GM18505 (cell line): ENCODE measurements at regions not wholly inside any gene's neighbourhood (a gene's known extent, or its start where the extent isn't known, plus 50 kb on each side); places are given as distances from the start of the nearest gene placed in this dataset.

Source experiments
- ATAC-seq: cut with Tn5 transposase; IDR thresholded peaks from one replicate; pipeline ENCODE4 v1.9.1; 2021; ENCODE audit not compliant: unreplicated experiment
- POLR2A ChIP-seq: IDR thresholded peaks from 4 replicates; pipeline ENCODE4 v1.6.1; 2011; ENCODE audit warnings: borderline replicate concordance; ENCODE audit not compliant: insufficient read depth, insufficient read length; ENCODE audit errors: extremely low read depth

DNA sequence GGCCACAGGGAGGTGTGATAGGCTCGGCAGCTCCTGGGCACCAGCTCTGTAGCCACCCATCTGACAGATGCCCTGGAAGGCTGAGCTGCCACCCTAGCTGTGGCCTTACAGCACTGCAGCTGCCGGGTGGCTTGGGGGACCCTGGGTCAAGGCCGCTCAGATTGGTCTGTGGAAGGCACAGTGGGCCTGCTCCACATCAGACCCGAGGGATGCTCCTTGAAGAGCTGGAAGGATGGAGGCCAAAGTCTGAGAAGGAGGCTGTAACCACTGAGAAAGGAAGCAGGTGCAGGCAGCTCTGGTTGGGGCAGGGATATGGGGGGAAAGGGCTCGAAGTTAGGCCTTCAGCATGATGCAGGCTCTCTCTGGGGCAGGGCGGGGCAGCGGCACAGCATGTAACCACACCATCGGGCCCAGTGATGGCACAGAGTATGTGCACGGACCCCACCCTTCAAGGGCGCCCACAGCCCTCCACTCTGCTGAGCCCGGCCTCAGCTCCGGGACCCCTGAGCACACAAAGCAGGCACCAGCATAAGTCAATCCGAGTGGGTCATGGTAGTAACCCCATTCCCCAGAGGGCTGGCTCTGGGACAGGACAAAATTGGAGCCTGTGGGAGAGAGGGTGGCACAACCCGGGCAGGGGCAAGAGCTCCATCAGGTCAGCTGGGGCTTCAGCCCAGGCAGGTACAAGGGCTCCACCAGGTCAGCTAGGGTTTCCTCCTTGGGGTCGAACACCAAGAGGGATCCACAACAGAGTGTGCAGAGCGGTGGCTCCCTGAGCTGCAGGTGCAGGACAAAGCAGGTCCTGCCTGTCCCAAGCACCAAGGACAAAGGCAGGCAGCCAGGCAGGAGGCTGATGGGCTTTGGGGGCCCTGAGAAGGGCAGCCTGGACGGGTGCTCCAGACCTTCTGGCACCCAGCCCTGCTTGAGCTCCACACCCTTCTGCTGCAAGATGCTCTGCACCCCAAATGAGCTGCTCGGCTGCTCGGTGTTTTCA lies 1511.1 kb downstream of the BRD1 start:
- no peak for TF ChIP-seq POLR2A
- no peak for ATAC-seq

DNA sequence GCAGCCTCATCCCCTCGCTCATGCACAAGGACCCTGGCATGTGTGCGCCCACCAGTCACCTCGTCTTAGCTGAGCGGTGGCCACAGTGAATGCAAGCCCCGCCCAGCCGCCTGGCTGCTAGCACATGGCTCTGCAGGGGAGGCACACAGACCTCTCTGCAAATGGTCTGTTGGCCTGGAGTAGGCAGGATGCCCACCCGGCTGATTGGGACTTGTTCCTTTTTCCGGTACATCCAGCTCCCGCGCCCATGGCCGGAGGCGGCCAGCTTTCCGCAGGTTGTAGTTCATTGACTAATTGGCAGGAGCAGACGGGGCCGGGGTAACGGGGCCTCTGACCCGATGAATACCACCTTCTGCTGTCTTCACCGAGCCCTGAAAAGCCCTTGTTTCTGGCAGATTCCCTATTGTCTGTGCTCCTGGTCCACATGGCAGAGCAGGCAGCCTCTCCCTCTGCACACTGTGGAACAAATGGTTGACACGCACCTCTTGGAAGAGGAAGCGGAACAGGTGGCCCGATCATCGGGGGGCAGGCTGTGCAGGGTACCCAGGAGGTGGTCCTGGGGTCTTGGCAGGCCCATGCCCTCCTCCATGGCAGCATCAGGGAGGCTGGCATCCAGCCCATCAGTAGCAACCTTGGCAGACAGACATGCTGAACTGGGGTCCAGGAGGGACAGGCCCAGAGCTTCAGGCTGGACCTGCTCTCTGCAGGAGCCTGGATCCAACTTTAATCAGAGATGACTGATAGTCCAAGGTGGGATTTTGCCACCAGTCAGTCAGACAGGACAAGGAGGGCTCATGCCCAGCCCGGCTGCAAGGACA lies 1512.0 kb downstream of the BRD1 start:
- ATAC-seq: no peak
- no peak for TF ChIP-seq POLR2A

DNA sequence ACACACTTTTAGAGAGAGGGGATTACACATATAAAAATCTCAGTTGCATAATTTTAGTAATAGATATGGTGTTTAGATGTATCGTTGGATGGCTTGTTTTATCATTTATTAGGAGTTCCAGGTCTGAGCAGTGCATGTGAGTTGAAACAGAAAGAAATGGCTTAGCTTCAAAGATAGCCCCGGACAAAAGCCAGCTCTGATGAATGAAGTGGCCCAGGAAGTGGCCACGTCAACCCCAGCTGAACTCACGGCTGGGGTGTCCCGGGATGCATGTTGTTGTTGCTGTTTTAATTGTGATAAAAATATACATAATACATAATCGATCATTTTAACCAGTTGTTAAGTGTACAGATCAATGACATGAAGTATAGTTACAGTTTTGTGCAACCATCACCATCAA lies 1513.6 kb downstream of the BRD1 start:
- ATAC-seq: no peak
- TF ChIP-seq POLR2A: no peak

DNA sequence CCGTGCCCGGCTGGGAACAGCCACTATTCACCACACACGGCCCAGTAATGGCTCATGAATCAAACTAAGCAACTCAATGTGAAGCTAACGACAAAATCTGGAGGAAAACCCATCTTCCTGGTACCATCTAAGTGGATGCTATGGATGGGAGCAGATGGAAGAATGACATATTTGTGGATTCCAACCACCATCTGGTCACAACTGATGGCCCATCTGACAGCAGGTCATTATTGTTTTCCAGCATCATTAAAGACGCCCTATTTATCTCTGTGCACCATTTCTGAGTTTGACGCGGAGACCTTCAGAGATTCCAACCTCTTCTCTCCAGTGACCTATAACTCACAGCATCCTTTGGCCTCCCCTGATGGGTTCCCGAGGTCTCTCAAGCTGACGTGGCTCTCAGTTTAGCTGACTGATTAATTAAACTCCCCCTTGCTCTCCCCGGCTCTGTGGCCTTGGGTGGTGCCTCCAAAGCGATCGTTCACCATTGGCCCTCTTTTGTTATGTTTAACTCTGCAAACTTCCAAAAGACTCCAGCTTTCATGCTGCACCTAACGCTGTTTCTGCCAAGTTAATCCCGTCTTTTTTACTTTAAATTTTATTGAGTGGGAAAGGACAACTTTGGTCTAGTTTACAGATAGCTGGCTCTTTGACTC lies 1514.4 kb downstream of the BRD1 start:
- TF ChIP-seq POLR2A: no peak
- ATAC-seq: no peak

DNA sequence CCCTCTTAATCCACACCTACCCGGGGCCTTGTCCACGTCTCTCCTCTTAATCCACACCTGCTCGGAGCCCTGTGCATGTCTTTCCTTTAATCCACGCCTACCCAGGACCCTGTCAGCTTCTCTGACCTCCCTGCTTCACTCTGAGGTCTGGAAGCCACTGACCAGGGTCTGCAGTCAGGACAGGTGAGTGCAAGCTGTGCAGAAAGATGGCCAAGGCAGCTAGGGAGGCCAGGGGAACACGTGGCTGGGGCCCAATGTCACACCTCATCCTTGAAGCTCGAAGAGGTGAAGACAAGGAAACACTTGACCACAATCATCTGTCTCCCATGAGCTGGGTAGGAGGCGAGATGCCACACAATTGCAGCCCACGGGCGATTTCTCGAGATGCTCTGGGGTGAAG lies 1516.9 kb downstream of the BRD1 start:
- no peak for TF ChIP-seq POLR2A
- ATAC-seq: no peak

DNA sequence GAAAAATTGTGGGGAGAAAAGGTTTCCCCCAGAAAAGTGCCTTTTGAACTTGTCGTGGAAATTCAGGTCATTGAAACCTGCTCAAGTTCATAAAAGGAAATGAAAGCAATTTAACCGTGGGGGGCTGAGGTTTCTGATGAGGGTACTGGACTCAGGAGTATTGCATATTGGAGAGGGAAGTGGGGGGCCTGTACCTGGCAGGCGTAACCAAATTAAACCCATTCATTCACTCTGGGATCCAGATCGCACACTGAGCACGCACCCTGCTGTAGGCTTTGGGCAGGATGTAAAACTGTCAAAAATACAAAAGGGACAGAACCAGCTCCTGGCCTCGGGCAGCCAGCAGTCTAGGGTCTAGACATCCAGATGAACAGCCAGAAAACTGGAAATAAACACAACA lies 1517.4 kb downstream of the BRD1 start:
- no peak for TF ChIP-seq POLR2A
- ATAC-seq: no peak

DNA sequence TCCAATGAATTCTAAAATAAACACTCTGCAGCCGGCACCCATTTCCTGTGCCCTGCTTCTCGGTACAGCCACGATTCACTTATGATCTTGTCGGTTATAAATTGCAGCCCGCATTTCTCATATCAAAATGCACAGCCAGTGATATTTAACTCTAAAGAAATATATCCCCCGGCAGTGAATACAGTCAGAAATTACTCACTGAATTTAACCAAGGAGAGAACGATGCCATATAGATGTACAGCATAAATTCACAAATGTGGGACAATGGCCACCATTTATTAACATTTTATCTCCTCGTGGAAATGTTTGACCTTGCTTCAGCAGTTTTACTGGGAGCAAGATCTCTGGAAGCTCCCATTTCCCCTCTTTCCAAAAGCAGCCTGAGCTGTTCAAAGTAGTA lies 1517.8 kb downstream of the BRD1 start:
- TF ChIP-seq POLR2A: no peak
- ATAC-seq: no peak

DNA sequence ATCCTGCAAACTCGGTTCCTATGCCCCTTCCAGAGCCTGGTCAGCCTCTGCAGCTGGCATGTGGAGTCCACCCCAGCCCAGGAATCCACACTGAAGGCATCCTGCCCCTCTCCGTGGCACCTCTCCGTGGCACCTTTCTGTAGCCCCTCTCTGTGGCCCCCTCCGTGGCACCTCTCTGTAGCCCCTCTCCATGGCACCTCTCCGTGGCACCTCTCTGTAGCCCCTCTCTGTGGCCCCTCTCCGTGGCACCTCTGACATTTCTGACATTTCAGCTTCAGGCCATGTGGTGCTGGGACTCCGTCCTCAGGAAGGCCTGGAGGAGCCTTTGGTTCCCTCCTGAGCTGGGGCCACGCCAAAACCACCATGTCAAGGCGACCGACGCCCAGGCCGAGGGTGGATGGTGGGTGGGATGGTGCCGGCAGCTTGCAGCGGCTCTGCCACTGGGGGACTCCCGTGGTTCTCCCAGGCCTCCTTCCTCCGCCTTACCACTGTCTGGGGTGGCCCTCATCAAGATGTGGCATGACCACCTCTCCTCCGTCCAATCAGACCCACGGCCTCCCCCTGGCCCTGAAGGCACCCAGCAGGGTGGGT lies 1518.5 kb downstream of the BRD1 start:
- no peak for TF ChIP-seq POLR2A

DNA sequence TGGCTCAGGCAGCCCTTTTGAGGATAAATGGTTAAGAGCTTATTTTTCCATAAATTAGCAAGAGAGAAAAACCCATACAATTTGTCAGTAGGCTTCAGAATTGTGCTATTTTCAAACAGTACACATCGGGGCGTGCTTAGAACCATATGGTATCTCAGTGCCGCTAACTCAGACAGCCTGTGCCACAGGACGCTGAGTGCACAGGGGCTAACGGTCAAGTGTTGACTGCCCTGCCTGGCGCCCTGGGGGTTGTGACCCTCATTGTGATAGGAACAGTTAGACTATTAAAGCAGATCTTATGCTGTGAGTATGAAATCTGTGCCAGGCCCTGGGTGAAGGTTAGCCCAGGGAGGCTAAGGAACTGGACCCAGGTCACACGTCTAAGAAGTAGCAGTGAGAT lies 1519.7 kb downstream of the BRD1 start:
- no peak for ATAC-seq
- no peak for TF ChIP-seq POLR2A

More for the DNA sequence above, 1518.5 kb downstream of the BRD1 start:
- no peak for ATAC-seq

DNA sequence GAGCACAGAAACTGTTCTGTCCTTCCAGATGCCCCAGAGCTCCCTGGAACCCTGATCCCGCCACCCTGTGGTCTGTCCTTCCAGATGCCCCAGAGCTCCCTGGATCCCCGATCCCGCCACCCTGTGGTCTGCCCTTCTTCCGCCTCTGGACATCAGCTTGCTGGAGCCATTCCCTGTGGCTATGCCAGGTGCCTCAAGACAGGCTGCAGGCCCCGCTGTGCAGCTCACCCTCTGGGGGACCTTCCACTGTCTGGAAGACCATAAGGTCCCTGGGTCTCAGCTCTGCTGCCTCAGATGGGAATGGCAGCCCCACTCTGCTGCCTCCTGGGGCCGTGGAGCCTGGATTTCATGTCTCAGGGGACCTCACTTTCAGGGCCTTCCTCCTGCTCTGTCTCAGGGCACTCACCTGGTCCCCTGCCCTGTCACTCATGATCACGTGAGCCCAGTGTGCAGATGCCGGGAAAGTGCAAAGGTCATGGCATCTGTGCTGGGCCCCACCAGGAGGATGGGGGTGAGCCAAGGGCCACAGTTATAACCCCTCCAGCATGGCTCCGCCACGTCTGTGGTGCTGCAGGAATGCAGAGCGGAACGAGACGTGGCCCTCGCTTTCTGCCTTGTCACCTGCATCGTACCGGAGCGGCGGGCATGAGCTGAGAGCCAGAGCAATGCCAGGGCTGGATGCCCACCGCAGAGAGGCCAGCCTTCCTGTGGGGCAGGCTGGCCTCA lies 1520.7 kb downstream of the BRD1 start:
- TF ChIP-seq POLR2A: no peak
- no peak for ATAC-seq

DNA sequence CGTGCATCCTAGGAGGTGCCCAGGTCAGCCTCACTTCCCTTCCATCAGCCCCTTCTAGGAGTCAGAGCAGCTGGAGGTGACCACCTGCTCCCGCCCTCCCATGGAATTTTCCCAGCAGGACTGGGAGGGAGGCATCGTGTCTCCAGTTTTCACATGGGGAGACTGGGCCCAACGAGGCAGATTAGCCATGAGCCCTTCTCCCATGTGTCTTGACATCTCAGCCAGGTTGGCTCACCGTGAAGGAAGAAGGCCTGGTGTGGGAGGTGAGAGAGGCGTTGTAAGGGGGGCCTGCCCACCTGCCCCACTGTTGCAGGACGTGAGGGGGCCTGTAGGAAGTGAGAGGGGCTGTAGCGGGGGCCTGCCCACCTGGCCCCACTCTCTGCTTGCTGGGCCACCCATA lies 1521.4 kb downstream of the BRD1 start:
- no peak for ATAC-seq

DNA sequence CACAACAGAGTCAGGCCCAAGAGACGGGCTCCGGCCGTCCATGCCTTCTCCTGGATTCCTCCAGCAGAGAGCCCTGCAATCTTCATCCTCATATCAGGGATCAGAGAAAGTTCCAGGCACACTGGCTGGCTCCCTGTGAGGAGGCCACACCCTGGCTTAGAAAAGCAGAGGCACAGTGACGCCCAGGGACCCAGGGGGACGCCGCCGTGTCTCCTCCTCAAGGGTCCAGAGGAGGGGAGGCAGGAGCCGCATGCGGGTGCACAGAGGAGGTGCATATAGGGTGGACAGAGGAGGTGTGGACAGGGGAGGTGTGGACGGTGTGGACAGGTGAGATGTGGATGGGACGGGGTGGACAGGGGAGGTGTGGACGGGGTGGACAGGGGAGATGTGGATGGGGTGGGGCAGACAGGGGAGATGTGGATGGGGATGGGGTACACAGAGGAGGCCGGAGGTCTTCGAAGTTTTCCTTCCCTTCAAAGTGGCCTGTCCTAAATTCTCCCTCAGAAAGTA lies 1521.9 kb downstream of the BRD1 start:
- no peak for TF ChIP-seq POLR2A
- ATAC-seq: no peak

More for the DNA sequence above, 1521.4 kb downstream of the BRD1 start:
- no peak for TF ChIP-seq POLR2A
